KMS-11 (cell line): ENCODE measurements at regions not wholly inside any gene's neighbourhood (a gene's known extent, or its start where the extent isn't known, plus 50 kb on each side); places are given as distances from the start of the nearest gene placed in this dataset.

ENCODE experiments used
- H2AFZ ChIP-seq: fragments of 200-600 bp; sonication (generic); 2 replicates; pipeline ENCODE4 v1.6.1; 2016; ENCODE audit warnings: antibody characterized with exemption, mixed run types, low read depth
- H3K27ac ChIP-seq: fragments of 200-600 bp; sonication (generic); 2 replicates; pipeline ENCODE4 v1.6.1; 2016; ENCODE audit warnings: mild to moderate bottlenecking, mixed run types
- H3K27me3 ChIP-seq: fragments of 200-600 bp; sonication (generic); 2 replicates; pipeline ENCODE4 v1.6.1; 2017; ENCODE audit warnings: mild to moderate bottlenecking, low read depth, mixed run types, moderate library complexity; ENCODE audit not compliant: insufficient read depth
- H3K36me3 ChIP-seq: fragments of 200-600 bp; sonication (generic); 2 replicates; pipeline ENCODE4 v1.6.1; 2017; ENCODE audit warnings: mild to moderate bottlenecking, mixed run types; ENCODE audit not compliant: insufficient read depth
- H3K4me1 ChIP-seq: fragments of 200-600 bp; sonication (generic); 2 replicates; pipeline ENCODE4 v1.6.1; 2016; ENCODE audit warnings: mild to moderate bottlenecking, low read depth, mixed run types; ENCODE audit not compliant: poor library complexity, severe bottlenecking
- H3K4me2 ChIP-seq: fragments of 200-600 bp; sonication (generic); 2 replicates; pipeline ENCODE4 v1.7.0; 2016; ENCODE audit warnings: mild to moderate bottlenecking, mixed run types
- H3K4me3 ChIP-seq: fragments of 200-600 bp; sonication (generic); IDR thresholded peaks from 2 replicates; pipeline ENCODE4 v1.6.1; 2017; ENCODE audit warnings: low read depth, low read length, mixed read lengths; ENCODE audit not compliant: insufficient read depth
- H3K79me2 ChIP-seq: fragments of 200-600 bp; sonication (generic); 2 replicates; pipeline ENCODE4 v1.6.1; 2016; ENCODE audit warnings: low read depth, mixed run types; ENCODE audit not compliant: insufficient read depth
- H3K9ac ChIP-seq: fragments of 200-600 bp; sonication (generic); 2 replicates; pipeline ENCODE4 v1.6.1; 2016; ENCODE audit warnings: mild to moderate bottlenecking, mixed run types
- H4K20me1 ChIP-seq: fragments of 200-600 bp; sonication (generic); 2 replicates; pipeline ENCODE4 v1.6.1; 2016; ENCODE audit warnings: mild to moderate bottlenecking, mixed run types; ENCODE audit not compliant: insufficient read depth
- TF ChIP-seq, protein P1 (sequence below): fragments of 200-600 bp; sonication (generic); conservative IDR thresholded peaks from 2 replicates; pipeline ENCODE4 v1.6.1; 2017; ENCODE audit warnings: low read depth, mild to moderate bottlenecking, antibody characterized with exemption, low read length, moderate library complexity, mixed read lengths

DNA sequence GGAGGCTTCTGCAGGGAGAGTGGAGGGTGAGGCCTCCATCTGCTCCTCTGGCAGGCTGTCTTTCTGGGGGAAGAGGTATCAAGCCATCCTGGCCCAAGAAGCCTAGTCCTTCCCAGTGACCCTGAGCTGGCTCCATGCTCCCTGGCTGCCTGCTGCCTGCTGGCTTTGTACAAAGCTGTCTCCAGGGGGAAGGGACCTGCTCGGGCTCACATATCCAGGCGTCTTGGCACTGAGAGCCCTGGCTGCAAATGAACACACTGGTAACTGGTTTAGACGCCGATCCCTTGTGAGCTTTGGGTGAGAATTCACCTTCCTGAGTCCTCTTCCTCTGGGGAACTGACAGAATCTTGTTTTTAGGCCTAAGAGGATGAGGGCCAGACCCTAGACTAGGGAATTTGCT lies 210.3 kb upstream of the ZBED5 start:
- Histone ChIP-seq H2AFZ (no peak overlapping the region), H3K36me3 (no peaks in the 10 kb centered on the region), H3K4me1 (no peaks in the 10 kb centered on the region), H3K9ac (no peak overlapping the region), H3K79me2 (no peaks in the 10 kb centered on the region), H3K27ac (no peak overlapping the region), H3K27me3 (no peaks in the 10 kb centered on the region), H3K4me3 (no peak overlapping the region), H4K20me1 (no peaks in the 10 kb centered on the region), H3K4me2 (no peak overlapping the region)
- TF ChIP-seq, protein P1, sequence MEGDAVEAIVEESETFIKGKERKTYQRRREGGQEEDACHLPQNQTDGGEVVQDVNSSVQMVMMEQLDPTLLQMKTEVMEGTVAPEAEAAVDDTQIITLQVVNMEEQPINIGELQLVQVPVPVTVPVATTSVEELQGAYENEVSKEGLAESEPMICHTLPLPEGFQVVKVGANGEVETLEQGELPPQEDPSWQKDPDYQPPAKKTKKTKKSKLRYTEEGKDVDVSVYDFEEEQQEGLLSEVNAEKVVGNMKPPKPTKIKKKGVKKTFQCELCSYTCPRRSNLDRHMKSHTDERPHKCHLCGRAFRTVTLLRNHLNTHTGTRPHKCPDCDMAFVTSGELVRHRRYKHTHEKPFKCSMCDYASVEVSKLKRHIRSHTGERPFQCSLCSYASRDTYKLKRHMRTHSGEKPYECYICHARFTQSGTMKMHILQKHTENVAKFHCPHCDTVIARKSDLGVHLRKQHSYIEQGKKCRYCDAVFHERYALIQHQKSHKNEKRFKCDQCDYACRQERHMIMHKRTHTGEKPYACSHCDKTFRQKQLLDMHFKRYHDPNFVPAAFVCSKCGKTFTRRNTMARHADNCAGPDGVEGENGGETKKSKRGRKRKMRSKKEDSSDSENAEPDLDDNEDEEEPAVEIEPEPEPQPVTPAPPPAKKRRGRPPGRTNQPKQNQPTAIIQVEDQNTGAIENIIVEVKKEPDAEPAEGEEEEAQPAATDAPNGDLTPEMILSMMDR, result no peak

DNA sequence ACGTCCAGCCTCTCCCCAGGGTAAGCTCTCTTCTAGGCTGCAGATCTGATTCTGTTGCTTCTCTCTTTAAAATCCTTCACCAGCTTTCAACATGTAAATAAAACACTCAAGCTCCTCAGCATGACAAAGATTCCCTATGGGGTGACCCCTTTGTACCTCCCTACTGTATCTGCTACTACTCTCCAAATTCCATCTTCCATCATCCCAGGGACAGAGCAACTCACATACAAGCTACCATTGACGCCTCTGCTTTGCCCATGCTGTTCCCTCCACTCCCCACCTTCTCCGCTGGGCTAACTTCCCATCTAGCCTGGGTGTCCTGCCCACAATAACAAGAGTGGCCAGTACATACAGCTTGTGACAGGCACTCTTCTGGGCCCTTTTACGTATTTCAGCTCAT lies 207.5 kb upstream of the ZBED5 start:
- Histone ChIP-seq H4K20me1 (no peaks in the 10 kb centered on the region), H3K79me2 (no peaks in the 10 kb centered on the region), H3K9ac (no peak overlapping the region), H2AFZ (no peak overlapping the region), H3K27ac (no peak overlapping the region), H3K4me1 (no peaks in the 10 kb centered on the region), H3K4me2 (no peak overlapping the region), H3K4me3 (no peak overlapping the region), H3K27me3 (no peaks in the 10 kb centered on the region), H3K36me3 (no peaks in the 10 kb centered on the region)
- TF ChIP-seq, protein P1, result no peak

DNA sequence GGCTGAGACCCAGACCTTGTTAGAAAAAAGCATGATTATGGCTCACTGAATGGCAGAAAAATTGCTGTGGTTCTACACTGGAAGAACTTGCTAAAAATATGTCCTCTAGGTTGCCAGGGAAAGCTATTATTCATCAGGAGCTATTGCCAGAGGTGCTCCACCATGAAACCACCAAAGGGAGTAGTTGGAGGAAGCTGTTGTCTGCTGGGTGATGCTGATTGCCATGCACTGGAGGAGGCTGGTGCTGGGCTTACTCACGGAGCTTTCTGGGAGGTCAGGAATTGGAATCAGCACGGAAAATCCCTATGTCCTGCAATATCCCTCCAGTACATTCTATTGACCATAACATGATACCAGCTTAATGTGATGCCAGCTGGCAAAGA lies 199.6 kb upstream of the ZBED5 start:
- Histone ChIP-seq H2AFZ (no peak overlapping the region), H3K36me3 (no peaks in the 10 kb centered on the region), H3K9ac (no peak overlapping the region), H3K4me3 (no peak overlapping the region), H4K20me1 (no peaks in the 10 kb centered on the region), H3K27ac (no peak overlapping the region), H3K79me2 (no peaks in the 10 kb centered on the region), H3K27me3 (no peaks in the 10 kb centered on the region), H3K4me1 (no peaks in the 10 kb centered on the region), H3K4me2 (no peak overlapping the region)
- TF ChIP-seq, protein P1, result no peak

DNA sequence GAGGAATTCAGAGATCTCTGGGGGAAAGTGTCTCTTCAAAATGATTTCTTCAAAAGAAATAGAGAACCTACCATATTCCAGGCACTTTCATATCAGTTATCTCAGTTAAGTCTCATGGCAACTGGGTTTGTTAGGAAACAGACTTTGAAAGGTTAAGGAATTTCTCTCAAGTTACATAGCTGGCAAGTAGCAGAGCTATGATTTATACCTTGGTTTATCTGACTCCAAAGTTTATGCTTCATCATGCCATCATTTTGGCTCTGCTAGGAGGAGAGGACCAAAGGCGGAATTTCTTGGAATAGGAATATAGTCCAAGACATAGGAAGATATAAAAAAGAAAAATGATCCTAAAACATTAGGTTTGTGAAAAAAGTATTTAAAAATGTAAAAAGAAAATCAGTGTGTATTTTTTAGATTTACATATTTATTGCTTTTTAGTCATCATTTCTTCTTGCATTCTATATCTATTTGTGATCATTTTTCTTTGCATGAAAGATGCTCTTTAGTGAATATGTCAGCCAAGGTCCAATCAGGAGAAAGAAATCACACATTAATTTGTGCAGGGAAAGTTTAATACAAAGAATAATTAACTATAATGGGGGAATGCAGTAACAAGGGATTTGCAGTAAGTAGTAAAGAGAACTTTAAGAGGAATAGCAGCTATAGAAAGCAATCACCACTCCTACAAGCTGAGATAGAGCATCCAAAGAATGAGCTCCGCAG lies 199.1 kb upstream of the ZBED5 start:
- TF ChIP-seq, protein P1, result no peak
- no peak overlapping the region for H3K9ac ChIP-seq
- H4K20me1 ChIP-seq, result no peaks in the 10 kb centered on the region
- no peak overlapping the region for H2AFZ ChIP-seq
- no peaks in the 10 kb centered on the region for H3K79me2 ChIP-seq
- H3K27me3 ChIP-seq, result no peaks in the 10 kb centered on the region
- no peaks in the 10 kb centered on the region for H3K4me1 ChIP-seq
- no peak overlapping the region for H3K4me2 ChIP-seq
- no peaks in the 10 kb centered on the region for H3K36me3 ChIP-seq
- no peak overlapping the region for H3K27ac ChIP-seq
- no peak overlapping the region for H3K4me3 ChIP-seq
